H1 (cell line): ENCODE measurements at regions not wholly inside any gene's neighbourhood (a gene's known extent, or its start where the extent isn't known, plus 50 kb on each side); places are given as distances from the start of the nearest gene placed in this dataset.

ENCODE experiments used
- CHD2 ChIP-seq: IDR thresholded peaks from 2 replicates; pipeline ENCODE4 v1.6.1; 2012; ENCODE audit warnings: low read length, improper control_type of control experiment
- CREB1 ChIP-seq: IDR thresholded peaks from 2 replicates; pipeline ENCODE4 v1.6.1; 2012; ENCODE audit warnings: inconsistent platforms
- E2F6 ChIP-seq: IDR thresholded peaks from 2 replicates; pipeline ENCODE4 v1.6.1; 2012; ENCODE audit warnings: inconsistent platforms
- FOSL1 ChIP-seq: IDR thresholded peaks from 2 replicates; pipeline ENCODE4 v1.6.1; 2011; ENCODE audit warnings: mild to moderate bottlenecking, low read depth, low read length, moderate library complexity; ENCODE audit not compliant: insufficient read depth
- POLR2A ChIP-seq, 2 experiments: IDR thresholded peaks; 1 replicate in 1 of 2; 2 replicates in 1 of 2; pipeline ENCODE4 v1.6.1; 2011; ENCODE audit warnings: low read depth in 2 of 2, low read length in 2 of 2, mild to moderate bottlenecking in 2 of 2; ENCODE audit errors: control extremely low read depth in 1 of 2
- RFX5 ChIP-seq: IDR thresholded peaks from 2 replicates; pipeline ENCODE4 v1.6.1; 2011; ENCODE audit warnings: low read depth, low read length, improper control_type of control experiment, borderline replicate concordance
- TAF1 ChIP-seq: IDR thresholded peaks from 2 replicates; pipeline ENCODE4 v1.6.1; 2011; ENCODE audit warnings: mild to moderate bottlenecking, low read depth, low read length

- TF ChIP-seq POLR2A (IDR thresholded peaks at IDR 0.05; ENCODE audit: control extremely low read depth in 1 of 2, low read depth in 2 of 2, low read length in 2 of 2), result no peak
- no peak for TF ChIP-seq FOSL1
- no peak for TF ChIP-seq TAF1
- no peak for TF ChIP-seq RFX5
- TF ChIP-seq CREB1, result no peak
- no peak for TF ChIP-seq E2F6
- no peak for TF ChIP-seq CHD2
These were observed 152.0 kb upstream of the PTPN1 start for GRCh38 chr20:50358166-50358565.
